ENCODE measurements at regions not wholly inside any gene's neighbourhood (a gene's known extent, or its start where the extent isn't known, plus 50 kb on each side); places are given as distances from the start of the nearest gene placed in this dataset.

DNA sequence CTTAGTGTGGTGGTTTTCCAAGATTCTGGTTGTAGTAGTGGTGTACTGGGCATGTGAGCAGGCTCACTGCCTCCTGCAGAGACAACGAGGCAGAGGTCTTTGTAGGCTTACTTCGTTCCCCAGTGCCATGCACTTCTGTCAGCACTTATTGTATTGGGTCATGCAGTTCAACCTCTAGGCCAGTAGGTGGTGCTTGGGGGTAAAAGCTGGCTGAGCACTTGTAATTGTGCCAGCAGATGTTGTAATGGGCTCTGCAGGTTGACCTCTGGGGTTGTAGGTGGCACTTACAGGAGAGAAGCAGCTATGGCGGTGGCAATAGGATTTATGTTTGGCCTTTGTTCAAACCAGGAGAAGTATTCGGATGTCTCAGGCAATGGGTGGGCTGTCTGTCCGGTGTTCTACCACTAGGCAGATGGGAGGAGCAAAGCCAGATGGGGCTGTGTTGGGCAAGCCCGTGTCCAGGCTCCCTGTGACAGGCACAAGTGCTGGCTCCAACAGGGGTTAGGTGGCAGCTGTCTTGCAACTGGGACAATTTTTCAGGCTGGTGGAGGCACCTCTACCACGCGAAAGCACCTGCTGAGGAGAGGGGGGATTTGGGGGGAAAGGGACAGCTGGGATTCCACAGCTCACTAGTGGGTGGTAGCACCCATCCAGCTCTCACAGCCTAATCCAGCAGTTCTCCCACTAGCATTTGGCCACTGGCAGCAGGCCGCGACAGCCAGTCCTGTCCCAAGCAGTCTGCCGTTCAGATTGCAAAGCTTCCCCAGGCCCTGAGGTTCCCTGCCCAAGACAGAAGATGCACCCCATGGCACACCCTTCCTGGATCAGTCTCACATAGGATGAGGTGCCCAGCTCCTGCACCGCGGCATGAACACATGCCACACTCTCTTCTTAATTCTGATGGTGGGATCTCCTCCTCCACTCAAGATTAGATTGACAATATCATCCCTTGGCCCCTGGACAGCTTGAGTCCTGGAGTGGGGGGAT lies 274.5 kb downstream of the CTH start (continued):
- TF ChIP-seq, protein P1, sequence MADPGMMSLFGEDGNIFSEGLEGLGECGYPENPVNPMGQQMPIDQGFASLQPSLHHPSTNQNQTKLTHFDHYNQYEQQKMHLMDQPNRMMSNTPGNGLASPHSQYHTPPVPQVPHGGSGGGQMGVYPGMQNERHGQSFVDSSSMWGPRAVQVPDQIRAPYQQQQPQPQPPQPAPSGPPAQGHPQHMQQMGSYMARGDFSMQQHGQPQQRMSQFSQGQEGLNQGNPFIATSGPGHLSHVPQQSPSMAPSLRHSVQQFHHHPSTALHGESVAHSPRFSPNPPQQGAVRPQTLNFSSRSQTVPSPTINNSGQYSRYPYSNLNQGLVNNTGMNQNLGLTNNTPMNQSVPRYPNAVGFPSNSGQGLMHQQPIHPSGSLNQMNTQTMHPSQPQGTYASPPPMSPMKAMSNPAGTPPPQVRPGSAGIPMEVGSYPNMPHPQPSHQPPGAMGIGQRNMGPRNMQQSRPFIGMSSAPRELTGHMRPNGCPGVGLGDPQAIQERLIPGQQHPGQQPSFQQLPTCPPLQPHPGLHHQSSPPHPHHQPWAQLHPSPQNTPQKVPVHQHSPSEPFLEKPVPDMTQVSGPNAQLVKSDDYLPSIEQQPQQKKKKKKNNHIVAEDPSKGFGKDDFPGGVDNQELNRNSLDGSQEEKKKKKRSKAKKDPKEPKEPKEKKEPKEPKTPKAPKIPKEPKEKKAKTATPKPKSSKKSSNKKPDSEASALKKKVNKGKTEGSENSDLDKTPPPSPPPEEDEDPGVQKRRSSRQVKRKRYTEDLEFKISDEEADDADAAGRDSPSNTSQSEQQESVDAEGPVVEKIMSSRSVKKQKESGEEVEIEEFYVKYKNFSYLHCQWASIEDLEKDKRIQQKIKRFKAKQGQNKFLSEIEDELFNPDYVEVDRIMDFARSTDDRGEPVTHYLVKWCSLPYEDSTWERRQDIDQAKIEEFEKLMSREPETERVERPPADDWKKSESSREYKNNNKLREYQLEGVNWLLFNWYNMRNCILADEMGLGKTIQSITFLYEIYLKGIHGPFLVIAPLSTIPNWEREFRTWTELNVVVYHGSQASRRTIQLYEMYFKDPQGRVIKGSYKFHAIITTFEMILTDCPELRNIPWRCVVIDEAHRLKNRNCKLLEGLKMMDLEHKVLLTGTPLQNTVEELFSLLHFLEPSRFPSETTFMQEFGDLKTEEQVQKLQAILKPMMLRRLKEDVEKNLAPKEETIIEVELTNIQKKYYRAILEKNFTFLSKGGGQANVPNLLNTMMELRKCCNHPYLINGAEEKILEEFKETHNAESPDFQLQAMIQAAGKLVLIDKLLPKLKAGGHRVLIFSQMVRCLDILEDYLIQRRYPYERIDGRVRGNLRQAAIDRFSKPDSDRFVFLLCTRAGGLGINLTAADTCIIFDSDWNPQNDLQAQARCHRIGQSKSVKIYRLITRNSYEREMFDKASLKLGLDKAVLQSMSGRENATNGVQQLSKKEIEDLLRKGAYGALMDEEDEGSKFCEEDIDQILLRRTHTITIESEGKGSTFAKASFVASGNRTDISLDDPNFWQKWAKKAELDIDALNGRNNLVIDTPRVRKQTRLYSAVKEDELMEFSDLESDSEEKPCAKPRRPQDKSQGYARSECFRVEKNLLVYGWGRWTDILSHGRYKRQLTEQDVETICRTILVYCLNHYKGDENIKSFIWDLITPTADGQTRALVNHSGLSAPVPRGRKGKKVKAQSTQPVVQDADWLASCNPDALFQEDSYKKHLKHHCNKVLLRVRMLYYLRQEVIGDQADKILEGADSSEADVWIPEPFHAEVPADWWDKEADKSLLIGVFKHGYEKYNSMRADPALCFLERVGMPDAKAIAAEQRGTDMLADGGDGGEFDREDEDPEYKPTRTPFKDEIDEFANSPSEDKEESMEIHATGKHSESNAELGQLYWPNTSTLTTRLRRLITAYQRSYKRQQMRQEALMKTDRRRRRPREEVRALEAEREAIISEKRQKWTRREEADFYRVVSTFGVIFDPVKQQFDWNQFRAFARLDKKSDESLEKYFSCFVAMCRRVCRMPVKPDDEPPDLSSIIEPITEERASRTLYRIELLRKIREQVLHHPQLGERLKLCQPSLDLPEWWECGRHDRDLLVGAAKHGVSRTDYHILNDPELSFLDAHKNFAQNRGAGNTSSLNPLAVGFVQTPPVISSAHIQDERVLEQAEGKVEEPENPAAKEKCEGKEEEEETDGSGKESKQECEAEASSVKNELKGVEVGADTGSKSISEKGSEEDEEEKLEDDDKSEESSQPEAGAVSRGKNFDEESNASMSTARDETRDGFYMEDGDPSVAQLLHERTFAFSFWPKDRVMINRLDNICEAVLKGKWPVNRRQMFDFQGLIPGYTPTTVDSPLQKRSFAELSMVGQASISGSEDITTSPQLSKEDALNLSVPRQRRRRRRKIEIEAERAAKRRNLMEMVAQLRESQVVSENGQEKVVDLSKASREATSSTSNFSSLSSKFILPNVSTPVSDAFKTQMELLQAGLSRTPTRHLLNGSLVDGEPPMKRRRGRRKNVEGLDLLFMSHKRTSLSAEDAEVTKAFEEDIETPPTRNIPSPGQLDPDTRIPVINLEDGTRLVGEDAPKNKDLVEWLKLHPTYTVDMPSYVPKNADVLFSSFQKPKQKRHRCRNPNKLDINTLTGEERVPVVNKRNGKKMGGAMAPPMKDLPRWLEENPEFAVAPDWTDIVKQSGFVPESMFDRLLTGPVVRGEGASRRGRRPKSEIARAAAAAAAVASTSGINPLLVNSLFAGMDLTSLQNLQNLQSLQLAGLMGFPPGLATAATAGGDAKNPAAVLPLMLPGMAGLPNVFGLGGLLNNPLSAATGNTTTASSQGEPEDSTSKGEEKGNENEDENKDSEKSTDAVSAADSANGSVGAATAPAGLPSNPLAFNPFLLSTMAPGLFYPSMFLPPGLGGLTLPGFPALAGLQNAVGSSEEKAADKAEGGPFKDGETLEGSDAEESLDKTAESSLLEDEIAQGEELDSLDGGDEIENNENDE (IDR thresholded peaks at IDR 0.05; ENCODE audit: insufficient replicate concordance, low read length) = no peak
- TF ChIP-seq JUND (IDR thresholded peaks at IDR 0.05; ENCODE audit: low read length) = 0 out of 2 replicates have a peak, but pooled peaks have one; percentile 7
- no peak for TF ChIP-seq RFX5 (IDR thresholded peaks at IDR 0.05; ENCODE audit: borderline replicate concordance, low read depth, low read length)
- TF ChIP-seq TBP (IDR thresholded peaks at IDR 0.05; ENCODE audit: low read depth, low read length) = no peak
- TF ChIP-seq, protein P2, sequence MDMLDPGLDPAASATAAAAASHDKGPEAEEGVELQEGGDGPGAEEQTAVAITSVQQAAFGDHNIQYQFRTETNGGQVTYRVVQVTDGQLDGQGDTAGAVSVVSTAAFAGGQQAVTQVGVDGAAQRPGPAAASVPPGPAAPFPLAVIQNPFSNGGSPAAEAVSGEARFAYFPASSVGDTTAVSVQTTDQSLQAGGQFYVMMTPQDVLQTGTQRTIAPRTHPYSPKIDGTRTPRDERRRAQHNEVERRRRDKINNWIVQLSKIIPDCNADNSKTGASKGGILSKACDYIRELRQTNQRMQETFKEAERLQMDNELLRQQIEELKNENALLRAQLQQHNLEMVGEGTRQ (IDR thresholded peaks at IDR 0.05; ENCODE audit: low read length) = no peak
- TF ChIP-seq POLR2AphosphoS5 (IDR thresholded peaks at IDR 0.05; ENCODE audit: low read depth, low read length) = no peak
- TF ChIP-seq SP2 (IDR thresholded peaks at IDR 0.05; ENCODE audit: low read length) = no peak
- no peak for TF ChIP-seq POU5F1 (IDR thresholded peaks at IDR 0.05; ENCODE audit: low read depth, low read length)
- TF ChIP-seq TAF7 (optimal IDR thresholded peaks at IDR 0.05; ENCODE audit: borderline replicate concordance, low read depth, low read length) = no peak
